ENCODE measurements at regions not wholly inside any gene's neighbourhood (a gene's known extent, or its start where the extent isn't known, plus 50 kb on each side); places are given as distances from the start of the nearest gene placed in this dataset.

DNA sequence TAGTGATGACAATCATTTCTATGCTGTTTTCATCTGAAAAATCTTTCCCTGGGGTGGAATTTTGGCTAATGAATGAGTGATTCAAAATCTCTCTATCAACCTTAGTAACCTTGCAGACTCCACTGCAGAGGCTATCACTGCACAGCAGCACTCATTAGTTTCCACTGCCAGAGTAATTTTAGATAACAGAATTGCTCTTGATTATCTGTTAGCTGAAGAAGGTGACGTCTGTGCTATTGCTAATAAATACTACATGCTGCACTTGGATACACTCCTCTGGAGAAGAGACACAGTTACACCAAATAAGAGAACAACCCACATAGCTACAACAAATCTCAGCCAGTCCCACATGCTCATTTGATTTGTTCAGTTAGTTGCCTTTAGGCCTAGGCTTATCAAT lies 1348.4 kb downstream of the NCAM2 start:
- H3K27me3 Mint-ChIP-seq, result no peaks in the 10 kb centered on the region
- peaks cover 7% of the 10 kb centered on the region for H3K4me1 Mint-ChIP-seq (ENCODE audit: low read depth)
- intact Hi-C loops (cut with DNase I, micrococcal nuclease), result no loop called here
- ATAC-seq (ENCODE audit: poor library complexity), result no peak
- Histone ChIP-seq H3K36me3 (ENCODE audit: insufficient read depth, low read length) (no peaks in the 10 kb centered on the region), H3K27ac (ENCODE audit: low read depth in 1 of 2, low read length in 2 of 2) (no peak overlapping the region), H3K4me3 (ENCODE audit: low read length) (no peak overlapping the region), H3K4me1 (ENCODE audit: insufficient read depth, low read length) (no peaks in the 10 kb centered on the region), H3K27me3 (ENCODE audit: control insufficient read depth in 1 of 2, insufficient read depth in 2 of 2, low read length in 2 of 2) (no peaks in the 10 kb centered on the region), H3K9me3 (ENCODE audit: control insufficient read depth in 1 of 2, insufficient read depth in 1 of 2, low read length in 2 of 2) (peaks cover 0 to 9% of the 10 kb centered on the region in 2 experiments)
- no peaks in the 10 kb centered on the region for H3K36me3 Mint-ChIP-seq (ENCODE audit: low read depth)
- ChIA-PET POLR2A (no interaction called here), CTCF (no interaction called here)
- peaks cover 4% of the 10 kb centered on the region for H3K9me3 Mint-ChIP-seq
- H3K4me3 Mint-ChIP-seq, result no peak overlapping the region
- TF ChIP-seq, protein P1, sequence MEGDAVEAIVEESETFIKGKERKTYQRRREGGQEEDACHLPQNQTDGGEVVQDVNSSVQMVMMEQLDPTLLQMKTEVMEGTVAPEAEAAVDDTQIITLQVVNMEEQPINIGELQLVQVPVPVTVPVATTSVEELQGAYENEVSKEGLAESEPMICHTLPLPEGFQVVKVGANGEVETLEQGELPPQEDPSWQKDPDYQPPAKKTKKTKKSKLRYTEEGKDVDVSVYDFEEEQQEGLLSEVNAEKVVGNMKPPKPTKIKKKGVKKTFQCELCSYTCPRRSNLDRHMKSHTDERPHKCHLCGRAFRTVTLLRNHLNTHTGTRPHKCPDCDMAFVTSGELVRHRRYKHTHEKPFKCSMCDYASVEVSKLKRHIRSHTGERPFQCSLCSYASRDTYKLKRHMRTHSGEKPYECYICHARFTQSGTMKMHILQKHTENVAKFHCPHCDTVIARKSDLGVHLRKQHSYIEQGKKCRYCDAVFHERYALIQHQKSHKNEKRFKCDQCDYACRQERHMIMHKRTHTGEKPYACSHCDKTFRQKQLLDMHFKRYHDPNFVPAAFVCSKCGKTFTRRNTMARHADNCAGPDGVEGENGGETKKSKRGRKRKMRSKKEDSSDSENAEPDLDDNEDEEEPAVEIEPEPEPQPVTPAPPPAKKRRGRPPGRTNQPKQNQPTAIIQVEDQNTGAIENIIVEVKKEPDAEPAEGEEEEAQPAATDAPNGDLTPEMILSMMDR (IDR thresholded peaks at IDR 0.05), result no peak
- no peak overlapping the region for H3K27ac Mint-ChIP-seq
- DNase-seq, result no peak

DNA sequence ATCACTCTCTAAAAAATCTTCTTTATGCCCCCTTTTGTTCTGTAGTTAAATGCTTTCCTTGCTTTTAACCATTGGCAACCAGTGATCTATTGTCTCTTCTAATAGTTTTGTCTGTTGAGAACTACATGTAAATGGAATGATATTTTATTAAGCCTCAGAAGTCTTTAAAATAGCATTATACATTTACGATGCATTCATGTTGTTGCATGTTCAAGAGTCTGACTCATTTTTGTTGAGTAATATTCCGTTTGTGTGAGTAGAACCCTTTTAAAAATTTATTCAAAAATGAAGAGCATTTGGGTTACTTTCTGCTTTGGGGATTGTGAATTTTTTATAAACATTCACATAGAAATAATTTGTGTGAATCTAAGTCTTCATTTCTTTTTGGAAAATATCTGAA lies 1352.9 kb downstream of the NCAM2 start:
- Mint-ChIP-seq H3K27ac (no peak overlapping the region), H3K4me3 (no peak overlapping the region), H3K27me3 (no peaks in the 10 kb centered on the region), H3K9me3 (peaks cover 4% of the 10 kb centered on the region), H3K36me3 (ENCODE audit: low read depth) (no peaks in the 10 kb centered on the region), H3K4me1 (ENCODE audit: low read depth) (no peaks in the 10 kb centered on the region)
- no peak overlapping the region for H3K27ac ChIP-seq (ENCODE audit: low read depth in 1 of 2, low read length in 2 of 2)
- no peak for DNase-seq
- TF ChIP-seq, protein P1 (IDR thresholded peaks at IDR 0.05), result no peak
- no peaks in the 10 kb centered on the region for H3K4me1 ChIP-seq (ENCODE audit: insufficient read depth, low read length)
- ATAC-seq (ENCODE audit: poor library complexity), result no peak
- ChIA-PET CTCF (no interaction called here), POLR2A (no interaction called here)
- intact Hi-C loops (cut with DNase I, micrococcal nuclease), result no loop called here
- no peaks in the 10 kb centered on the region for H3K27me3 ChIP-seq (ENCODE audit: control insufficient read depth in 1 of 2, insufficient read depth in 2 of 2, low read length in 2 of 2)
- H3K36me3 ChIP-seq (ENCODE audit: insufficient read depth, low read length), result no peaks in the 10 kb centered on the region
- no peak overlapping the region for H3K4me3 ChIP-seq (ENCODE audit: low read length)
- peaks cover 0 to 18% of the 10 kb centered on the region in 2 experiments for H3K9me3 ChIP-seq (ENCODE audit: control insufficient read depth in 1 of 2, insufficient read depth in 1 of 2, low read length in 2 of 2)

DNA sequence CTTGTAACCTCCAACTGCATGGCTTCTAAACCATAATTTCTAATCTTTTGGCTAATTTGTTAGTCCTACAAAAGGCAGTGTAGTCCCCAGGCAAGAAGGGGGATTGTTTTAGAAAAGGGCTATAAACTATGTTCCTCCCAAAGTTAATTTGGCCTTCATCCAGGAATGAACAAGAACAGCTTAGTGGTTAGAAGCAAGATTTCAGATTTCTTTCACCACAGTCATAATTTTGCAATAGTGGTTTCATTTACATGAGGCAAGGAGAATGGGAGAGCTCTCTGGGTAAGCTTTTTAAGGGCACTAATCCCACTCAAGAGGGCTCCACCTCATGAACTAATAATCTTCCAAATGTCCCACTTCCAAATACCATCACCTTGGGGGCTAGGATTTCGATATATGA lies 1353.9 kb downstream of the NCAM2 start:
- ATAC-seq (ENCODE audit: poor library complexity), result no peak
- no peaks in the 10 kb centered on the region for H3K4me1 Mint-ChIP-seq (ENCODE audit: low read depth)

More for the DNA sequence above, 1353.9 kb downstream of the NCAM2 start:
- no peak for DNase-seq
- Mint-ChIP-seq H3K27me3 (no peaks in the 10 kb centered on the region), H3K27ac (no peak overlapping the region), H3K9me3 (peaks cover 4% of the 10 kb centered on the region), H3K36me3 (ENCODE audit: low read depth) (no peaks in the 10 kb centered on the region), H3K4me3 (no peak overlapping the region)
- CTCF ChIA-PET, result no interaction called here
- no peaks in the 10 kb centered on the region for H3K27me3 ChIP-seq (ENCODE audit: control insufficient read depth in 1 of 2, insufficient read depth in 2 of 2, low read length in 2 of 2)
- no peak overlapping the region for H3K4me3 ChIP-seq (ENCODE audit: low read length)
- peaks cover 0 to 15% of the 10 kb centered on the region in 2 experiments for H3K9me3 ChIP-seq (ENCODE audit: control insufficient read depth in 1 of 2, insufficient read depth in 1 of 2, low read length in 2 of 2)
- POLR2A ChIA-PET, result no interaction called here
- H3K36me3 ChIP-seq (ENCODE audit: insufficient read depth, low read length), result no peaks in the 10 kb centered on the region
- no peak overlapping the region for H3K27ac ChIP-seq (ENCODE audit: low read depth in 1 of 2, low read length in 2 of 2)
- intact Hi-C loops (cut with DNase I, micrococcal nuclease), result no loop called here
- TF ChIP-seq, protein P1 (IDR thresholded peaks at IDR 0.05), result no peak
- H3K4me1 ChIP-seq (ENCODE audit: insufficient read depth, low read length), result no peaks in the 10 kb centered on the region

All from CD4-positive, alpha-beta T cell (primary cell).